Activated T-helper 2 cell treated with anti-CD3 and anti-CD28 coated beads, Interferon-gamma antibody, Interleukin-2, Interleukin-4, amounts not matched to agents 10 μg/mL and 5 μg/mL and 100 μg/mL, durations not matched to agents 14 hours and 24 hours and 36 hours (primary cell): ENCODE measurements at regions not wholly inside any gene's neighbourhood (a gene's known extent, or its start where the extent isn't known, plus 50 kb on each side); places are given as distances from the start of the nearest gene placed in this dataset.

Experiments
- DNase-seq: peaks from one replicate; pipeline ENCODE4 v3.0.0; 2021; ENCODE audit warnings: low spot score
- H3K27ac Mint-ChIP-seq: one replicate; pipeline ENCODE4 v1.8.0; 2021; ENCODE audit warnings: mixed read lengths
- H3K27me3 Mint-ChIP-seq: one replicate; pipeline ENCODE4 v1.8.0; 2021; ENCODE audit warnings: low read depth, mixed read lengths
- H3K36me3 Mint-ChIP-seq: one replicate; pipeline ENCODE4 v1.8.0; 2021; ENCODE audit warnings: low read depth, mixed read lengths
- H3K4me1 Mint-ChIP-seq: one replicate; pipeline ENCODE4 v1.8.0; 2021; ENCODE audit warnings: low read depth, mixed read lengths
- H3K4me3 Mint-ChIP-seq: one replicate; pipeline ENCODE4 v1.8.0; 2021; ENCODE audit warnings: low read depth, mild to moderate bottlenecking, moderate library complexity, mixed read lengths
- H3K9me3 Mint-ChIP-seq: one replicate; pipeline ENCODE4 v1.8.0; 2021; ENCODE audit warnings: mixed read lengths
- intact Hi-C: fragments of 100-400 bp; cut with micrococcal nuclease; formaldehyde crosslinking; loops from one replicate; pipeline ENCODE4 v1.15.1; 2023

- H3K27ac Mint-ChIP-seq, result no peak overlapping the region
- H3K9me3 Mint-ChIP-seq, result no peaks in the 10 kb centered on the region
- H3K4me1 Mint-ChIP-seq, result no peaks in the 10 kb centered on the region
- H3K27me3 Mint-ChIP-seq, result no peaks in the 10 kb centered on the region
- H3K4me3 Mint-ChIP-seq, result no peak overlapping the region
- no peak for DNase-seq
- H3K36me3 Mint-ChIP-seq, result no peaks in the 10 kb centered on the region
- intact Hi-C loops, result no loop called here
Observed at GRCh38 chr14:101069666-101070362, 166.3 kb upstream of the RTL1 start.

DNA sequence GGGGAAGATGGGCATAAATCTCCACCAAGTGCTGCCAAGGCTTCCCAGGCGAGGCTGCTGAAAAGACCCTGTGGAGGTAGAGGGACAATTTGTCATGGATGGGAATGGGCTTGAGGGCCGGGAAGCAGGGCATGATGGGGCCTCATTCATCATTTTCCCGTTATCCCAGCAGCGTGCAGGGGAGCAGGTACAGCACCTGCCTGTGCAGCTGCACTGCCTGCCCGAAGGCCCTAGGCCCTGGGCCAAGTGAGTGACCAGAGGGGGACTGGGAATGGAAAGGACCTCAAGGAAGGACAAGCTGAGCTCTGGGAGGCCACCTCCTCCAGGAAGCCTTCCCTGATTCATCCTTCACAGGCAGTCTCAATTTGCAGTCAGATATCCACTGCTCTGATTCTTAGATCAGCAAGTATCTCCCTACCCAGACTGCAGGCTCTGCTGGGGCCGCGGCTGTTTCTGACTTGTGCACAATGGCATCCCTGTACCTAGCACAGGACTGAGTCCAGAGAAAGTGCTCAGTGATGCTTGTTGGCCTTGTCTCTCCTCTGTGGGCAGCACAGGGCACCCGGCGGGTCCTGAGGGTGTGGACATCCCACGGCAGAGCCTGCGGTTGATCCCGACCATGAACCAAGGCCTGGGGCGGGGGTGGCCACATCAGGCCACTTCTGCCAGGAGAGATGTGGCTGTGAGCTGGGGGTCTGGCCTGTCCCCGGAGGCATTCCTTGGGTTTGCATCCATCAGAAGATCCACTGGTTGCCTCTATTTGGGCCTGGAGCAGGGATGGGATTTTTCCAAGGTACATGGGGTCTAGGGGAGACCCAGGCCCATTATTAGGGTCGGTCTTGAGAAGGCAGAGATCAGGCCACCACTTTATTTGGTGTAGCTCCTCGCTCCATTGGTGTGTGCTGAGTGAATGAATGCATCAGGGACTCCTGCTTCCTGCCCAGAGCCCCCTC, 167.3 kb upstream of the RTL1 start:
- Mint-ChIP-seq H3K27me3 (no peaks in the 10 kb centered on the region), H3K36me3 (no peaks in the 10 kb centered on the region), H3K4me1 (no peaks in the 10 kb centered on the region), H3K4me3 (no peak overlapping the region), H3K9me3 (no peaks in the 10 kb centered on the region), H3K27ac (no peak overlapping the region)
- intact Hi-C loops, result no loop called here
- DNase-seq, result no peak

GRCh38 chr14:101071493-101071906, 168.0 kb upstream of the RTL1 start:
- Mint-ChIP-seq H3K27ac (no peak overlapping the region), H3K9me3 (no peaks in the 10 kb centered on the region), H3K4me3 (no peak overlapping the region), H3K27me3 (peaks cover under 1% of the 10 kb centered on the region), H3K4me1 (no peaks in the 10 kb centered on the region), H3K36me3 (no peaks in the 10 kb centered on the region)
- intact Hi-C loops, result no loop called here
- DNase-seq, result no peak

GRCh38 chr14:101072070-101072469, 168.5 kb upstream of the RTL1 start:
- intact Hi-C loops, result no loop called here
- DNase-seq, result no peak
- Mint-ChIP-seq H3K36me3 (no peaks in the 10 kb centered on the region), H3K4me1 (no peaks in the 10 kb centered on the region), H3K9me3 (no peaks in the 10 kb centered on the region), H3K27ac (no peak overlapping the region), H3K27me3 (peaks cover 6% of the 10 kb centered on the region), H3K4me3 (no peak overlapping the region)

- H3K4me1 Mint-ChIP-seq, result no peaks in the 10 kb centered on the region
- no peaks in the 10 kb centered on the region for H3K9me3 Mint-ChIP-seq
- peaks cover 8% of the 10 kb centered on the region for H3K27me3 Mint-ChIP-seq
- DNase-seq, result no peak
- no peak overlapping the region for H3K4me3 Mint-ChIP-seq
- H3K27ac Mint-ChIP-seq, result no peak overlapping the region
- intact Hi-C loops, result no loop called here
- H3K36me3 Mint-ChIP-seq, result no peaks in the 10 kb centered on the region
Observed at GRCh38 chr14:101072531-101072930, 169.0 kb upstream of the RTL1 start.

GRCh38 chr14:101072945-101073597, 169.5 kb upstream of the RTL1 start:
- Mint-ChIP-seq H3K4me1 (no peaks in the 10 kb centered on the region), H3K27ac (no peak overlapping the region), H3K4me3 (no peak overlapping the region), H3K36me3 (no peaks in the 10 kb centered on the region), H3K27me3 (peaks cover 11% of the 10 kb centered on the region), H3K9me3 (no peaks in the 10 kb centered on the region)
- intact Hi-C loops, result no loop called here
- peak; percentile 18 for DNase-seq

- no peak for DNase-seq
- Mint-ChIP-seq H3K9me3 (no peaks in the 10 kb centered on the region), H3K36me3 (no peaks in the 10 kb centered on the region), H3K4me1 (no peaks in the 10 kb centered on the region), H3K27me3 (peaks cover 16% of the 10 kb centered on the region), H3K4me3 (no peak overlapping the region), H3K27ac (no peak overlapping the region)
- intact Hi-C loops, result no loop called here
Observed at GRCh38 chr14:101073598-101073965, 170.1 kb upstream of the RTL1 start.

DNA sequence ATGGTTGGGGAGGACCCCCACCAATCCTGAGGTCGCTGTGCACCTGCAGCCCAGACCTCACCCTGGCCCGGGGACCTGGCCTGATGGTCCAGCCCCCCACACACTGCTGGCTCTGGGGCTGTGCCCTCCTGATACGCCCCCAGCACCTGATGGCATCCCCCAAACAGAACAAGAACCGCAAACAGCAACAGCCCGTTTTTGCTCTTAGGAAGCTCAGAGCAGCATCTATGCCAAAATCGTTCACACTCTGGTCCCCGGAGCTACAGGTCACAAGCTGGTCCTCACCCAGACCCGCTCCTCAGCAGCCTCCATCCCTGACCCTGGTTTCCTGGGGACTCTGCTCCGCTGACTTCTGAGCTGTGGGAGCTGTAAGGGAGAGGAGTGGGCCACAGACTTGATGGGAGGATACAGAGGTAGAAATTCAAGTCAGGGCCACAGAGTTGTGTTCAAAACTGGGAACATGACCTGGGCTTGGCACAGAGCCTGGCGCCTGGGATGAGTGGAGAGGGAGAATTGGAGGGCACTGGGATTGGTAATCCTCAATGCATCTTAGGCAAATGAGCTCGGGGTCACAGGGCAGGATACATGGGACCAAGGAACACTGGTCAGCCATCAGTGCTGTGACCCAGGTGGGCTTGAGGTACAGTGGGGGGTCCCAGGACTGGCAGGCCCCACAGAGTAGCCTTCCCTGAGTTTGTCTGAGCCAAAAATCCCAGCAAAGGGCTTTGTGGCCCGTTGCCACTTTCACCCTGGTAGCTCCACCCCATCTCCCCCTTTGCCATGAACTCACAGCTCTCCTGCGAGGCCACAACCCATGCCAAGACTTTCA, 170.9 kb upstream of the RTL1 start:
- Mint-ChIP-seq H3K9me3 (no peaks in the 10 kb centered on the region), H3K4me3 (no peak overlapping the region), H3K27ac (no peak overlapping the region), H3K27me3 (peaks cover 24% of the 10 kb centered on the region), H3K36me3 (no peaks in the 10 kb centered on the region), H3K4me1 (no peaks in the 10 kb centered on the region)
- no peak for DNase-seq
- intact Hi-C loops, result no loop called here

GRCh38 chr14:101075025-101075800, 171.7 kb upstream of the RTL1 start:
- Mint-ChIP-seq H3K36me3 (no peaks in the 10 kb centered on the region), H3K27me3 (peaks cover 32% of the 10 kb centered on the region), H3K4me3 (no peak overlapping the region), H3K9me3 (no peaks in the 10 kb centered on the region), H3K4me1 (no peaks in the 10 kb centered on the region), H3K27ac (no peak overlapping the region)
- DNase-seq, result no peak
- intact Hi-C loops, result no loop called here

DNA sequence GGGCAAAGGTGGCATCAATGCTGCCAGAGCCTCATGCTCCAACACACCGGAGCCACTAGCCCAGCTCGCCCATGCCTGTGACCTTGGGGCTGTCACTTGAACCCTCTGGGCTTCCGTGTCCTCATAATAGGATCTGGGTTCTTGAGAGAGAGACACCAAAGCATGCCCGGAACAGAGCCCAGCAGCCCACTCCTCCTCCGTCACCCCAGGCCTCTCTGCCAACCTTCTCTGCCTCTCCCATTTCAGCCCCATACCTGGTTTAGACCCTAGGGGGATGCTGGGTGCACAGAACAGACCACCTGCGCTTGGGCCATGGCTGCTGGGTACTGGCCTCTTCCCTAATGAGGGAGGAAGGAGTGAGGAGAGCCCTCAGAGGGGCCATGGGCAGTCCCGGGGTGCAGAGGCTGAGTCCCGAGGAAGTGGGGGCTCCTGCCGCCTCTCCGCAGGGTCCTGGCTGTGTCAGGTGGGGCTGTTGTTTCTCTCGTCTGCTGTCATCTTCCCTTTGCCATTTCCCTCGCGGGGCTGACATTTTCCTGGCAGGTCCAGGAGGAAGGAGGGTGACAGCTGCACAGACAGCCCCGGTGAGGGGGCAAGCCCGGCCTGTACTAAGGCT, 172.4 kb upstream of the RTL1 start:
- Mint-ChIP-seq H3K36me3 (no peaks in the 10 kb centered on the region), H3K27ac (no peak overlapping the region), H3K27me3 (peaks cover 39% of the 10 kb centered on the region), H3K9me3 (no peaks in the 10 kb centered on the region), H3K4me3 (no peak overlapping the region), H3K4me1 (no peaks in the 10 kb centered on the region)
- intact Hi-C loops, result no loop called here
- DNase-seq, result no peak

DNA sequence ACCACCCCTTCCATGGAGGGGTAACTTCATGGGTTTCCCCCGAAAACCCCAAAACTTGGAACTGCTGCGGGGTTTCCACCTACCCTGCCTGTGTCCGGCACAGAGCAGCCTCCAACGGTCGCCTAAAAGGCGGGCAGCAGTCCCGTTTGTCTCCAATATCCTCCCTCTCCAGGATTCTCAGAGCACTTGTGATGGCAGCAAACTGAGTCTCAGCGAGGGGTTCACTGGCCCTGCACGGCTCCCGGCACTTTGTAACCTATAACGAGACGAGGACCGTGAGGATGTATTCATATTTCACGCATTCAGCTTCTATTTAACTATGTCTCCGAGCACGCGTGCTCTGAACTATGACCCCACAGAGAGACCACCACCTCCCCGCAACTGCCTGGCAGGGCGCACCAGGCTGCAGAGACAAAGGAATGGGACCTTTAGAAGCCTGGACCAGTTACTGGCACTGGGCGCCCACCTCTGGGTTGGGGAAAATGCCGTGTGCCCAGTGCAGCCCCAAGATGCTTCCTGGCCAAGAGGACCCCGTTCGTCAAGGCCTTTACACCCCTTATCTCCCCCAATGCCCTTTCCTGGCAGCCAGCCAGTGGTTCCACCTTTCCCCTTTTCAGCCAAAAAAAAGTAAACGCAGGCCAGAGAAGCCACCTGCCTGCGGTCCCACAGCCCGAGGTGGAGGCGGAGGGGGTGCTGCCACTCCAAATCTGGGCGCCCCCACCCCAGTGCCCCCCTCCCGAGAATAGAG, 173.1 kb upstream of the RTL1 start:
- intact Hi-C loops, result no loop called here
- Mint-ChIP-seq H3K4me1 (no peaks in the 10 kb centered on the region), H3K27ac (no peak overlapping the region)

More for the DNA sequence above, 173.1 kb upstream of the RTL1 start:
- Mint-ChIP-seq H3K9me3 (no peaks in the 10 kb centered on the region), H3K4me3 (no peak overlapping the region), H3K36me3 (no peaks in the 10 kb centered on the region), H3K27me3 (peaks cover 45% of the 10 kb centered on the region)
- DNase-seq, result no peak
